Aorta (tissue), 5 donors: ENCODE measurements at regions not wholly inside any gene's neighbourhood (a gene's known extent, or its start where the extent isn't known, plus 50 kb on each side); places are given as distances from the start of the nearest gene placed in this dataset.
A peak's percentile ranks its signal among the peaks of the same experiment; 100 is the strongest.
"Not testable (repeated sequence)": the region's sequence is repeated elsewhere in the genome, so short reads cannot be mapped to it uniquely, and the experiment has no call there.

ENCODE experiments used
- ATAC-seq: fragments of 200-7000 bp; cut with Tn5 transposase; one replicate; pipeline ENCODE4 v1.9.1; 2022; ENCODE audit warnings: moderate library complexity; ENCODE audit not compliant: low FRiP score
- DNase-seq, 2 donors: peaks; one replicate each; pipeline ENCODE4 v3.0.0-alpha.2; 2020
- H3K27ac ChIP-seq, 2 donors: one replicate each; pipeline ENCODE4 v1.5.1; 2013; ENCODE audit warnings: low read length in 2 of 2, mild to moderate bottlenecking in 2 of 2, moderate library complexity in 2 of 2, control low read depth in 1 of 2, inconsistent platforms in 1 of 2, low read depth in 1 of 2
- H3K27me3 ChIP-seq, 2 donors: one replicate each; pipeline ENCODE4 v1.6.1; 2013; ENCODE audit warnings: control low read depth in 1 of 2, low read length in 1 of 2, mild to moderate bottlenecking in 1 of 2, moderate library complexity in 1 of 2; ENCODE audit not compliant: insufficient read depth in 2 of 2, control insufficient read depth in 1 of 2
- H3K36me3 ChIP-seq, 2 donors: one replicate each; pipeline ENCODE4 v1.6.1; 2013; ENCODE audit warnings: control low read depth in 1 of 2, low read length in 1 of 2, mild to moderate bottlenecking in 1 of 2; ENCODE audit not compliant: insufficient read depth in 2 of 2, control insufficient read depth in 1 of 2
- H3K4me1 ChIP-seq, 2 donors: one replicate each; pipeline ENCODE4 v1.6.1; 2013; ENCODE audit warnings: low read length in 2 of 2, control low read depth in 1 of 2, mild to moderate bottlenecking in 1 of 2, moderate library complexity in 1 of 2; ENCODE audit not compliant: insufficient read depth in 2 of 2, control insufficient read depth in 1 of 2
- H3K4me3 ChIP-seq, 2 donors: one replicate each; pipeline ENCODE4 v1.5.1; 2013; ENCODE audit warnings: low read length in 2 of 2, control low read depth in 1 of 2, mild to moderate bottlenecking in 1 of 2
- H3K9me3 ChIP-seq: one replicate; pipeline ENCODE4 v1.6.1; 2013; ENCODE audit warnings: mild to moderate bottlenecking, low read length; ENCODE audit not compliant: control insufficient read depth
- WGBS, 2 donors: extraction: QIAGEN DNeasy Blood & Tissue Kit; methylation state at CpG; one replicate each; pipeline ENCODE4 v1.1.7; 2013; 5-methylcytosine and 5-hydroxymethylcytosine counted together
- intact Hi-C, 2 donors: fragments of 100-400 bp; cut with DNase I; formaldehyde crosslinking; loops; one replicate each; pipeline versions ENCODE4 v1.14.2 to v1.15.0; 2022
- donor health status: healthy with polysubstance abuse.
- donor health status: Bipolar disorder and iron deficiency.
- donor health status: DM: no; HTN: no; CAD: no.
- donor health status: DM: no; HTN: no; CAD: no.
- donor health status: DM: yes; HTN: yes; CAD: no.

DNA sequence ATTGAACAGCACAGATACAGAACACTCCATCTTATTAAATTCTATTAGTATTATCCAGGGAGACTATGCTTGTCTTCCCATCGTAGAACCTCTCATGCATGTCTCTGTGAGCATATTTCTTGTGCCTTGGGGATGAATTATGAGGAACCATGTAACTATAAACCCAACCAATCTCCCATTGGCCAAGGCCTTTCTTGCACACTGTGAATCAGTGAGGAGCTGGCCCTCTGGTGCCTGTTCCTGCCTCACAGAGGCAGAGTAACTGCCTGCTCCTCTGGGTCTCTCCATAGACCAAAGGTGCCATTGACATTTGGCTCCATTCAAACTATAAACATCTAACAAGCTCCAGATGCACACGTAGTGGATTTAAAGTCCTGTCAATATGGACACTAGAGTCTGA lies 190.4 kb downstream of the ENC1 start:
- no peak for DNase-seq
- H3K27ac ChIP-seq: no peak overlapping the region
- H3K9me3 ChIP-seq: no peaks in the 10 kb centered on the region
- H3K36me3 ChIP-seq: no peaks in the 10 kb centered on the region
- no peak for ATAC-seq
- 66 to 78% methylated on average over 2 of the region's 2 CpGs for WGBS, 2 donors
- no peaks in the 10 kb centered on the region for H3K4me1 ChIP-seq
- no peaks in the 10 kb centered on the region for H3K27me3 ChIP-seq
- H3K4me3 ChIP-seq: no peak overlapping the region
- intact Hi-C loops: no loop called here

DNA sequence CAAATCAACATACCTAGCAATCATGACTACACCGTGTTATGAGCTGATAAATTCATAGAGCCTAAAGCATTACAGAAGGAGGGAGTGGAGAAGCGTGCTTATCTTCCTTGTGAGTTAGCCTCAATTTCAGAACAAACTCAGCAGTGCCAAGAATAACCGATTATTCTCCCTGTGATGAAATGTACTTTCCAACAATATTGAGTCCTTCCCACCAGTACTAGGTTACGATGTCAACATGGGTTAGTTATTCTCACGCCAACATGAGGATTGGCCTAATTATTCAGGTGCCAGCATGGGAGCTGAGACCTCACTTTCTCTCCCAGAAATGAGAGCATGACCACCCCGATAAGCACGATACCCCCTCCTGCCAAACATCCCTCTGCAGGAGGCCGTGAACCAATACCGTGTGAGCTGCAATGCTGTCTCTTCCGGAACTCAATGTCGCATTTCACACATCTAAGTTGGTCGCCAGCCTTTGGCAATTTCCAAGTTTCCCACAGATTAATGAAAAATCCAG lies 193.7 kb downstream of the ENC1 start:
- no peaks in the 10 kb centered on the region for H3K36me3 ChIP-seq
- ATAC-seq (peak; percentile 68), DNase-seq (no peak)
- WGBS, 2 donors: 4 to 9% methylated on average over 12 of the region's 12 CpGs
- H3K9me3 ChIP-seq: no peaks in the 10 kb centered on the region
- no peaks in the 10 kb centered on the region for H3K4me1 ChIP-seq
- no peak overlapping the region for H3K27ac ChIP-seq
- no peak overlapping the region for H3K4me3 ChIP-seq
- H3K27me3 ChIP-seq: no peaks in the 10 kb centered on the region
- intact Hi-C loops: no loop called here

DNA sequence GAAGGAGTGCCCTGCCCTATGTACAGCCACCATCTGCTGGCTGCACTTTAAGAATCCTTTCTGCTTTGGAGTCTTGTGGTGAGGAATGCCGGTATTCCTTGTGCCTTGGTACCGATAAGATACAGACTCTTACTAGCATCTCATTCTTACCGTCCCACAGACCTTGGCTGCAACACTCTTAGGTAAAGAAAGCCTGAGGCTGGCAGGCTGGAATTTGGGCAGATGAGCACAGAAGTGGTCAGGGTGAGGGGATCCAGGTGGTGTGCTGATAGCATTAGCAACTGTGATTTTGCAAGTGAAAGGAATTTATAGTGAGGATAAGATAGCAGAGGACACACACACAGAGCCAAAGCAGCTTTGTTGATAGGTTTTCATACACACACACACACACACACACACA lies 198.1 kb downstream of the ENC1 start:
- Histone ChIP-seq H3K4me1 (no peaks in the 10 kb centered on the region), H3K9me3 (no peaks in the 10 kb centered on the region), H3K27me3 (no peaks in the 10 kb centered on the region), H3K36me3 (no peaks in the 10 kb centered on the region), H3K27ac (no peak overlapping the region), H3K4me3 (no peak overlapping the region)
- 52 to 61% methylated on average over 3 of the region's 3 CpGs for WGBS, 2 donors
- no peak for DNase-seq
- intact Hi-C loops: no loop called here
- no peak for ATAC-seq

GRCh38 chr5:74441616-74442015 lies 198.9 kb downstream of the ENC1 start:
- Histone ChIP-seq H3K4me3 (no peak overlapping the region), H3K36me3 (no peaks in the 10 kb centered on the region), H3K9me3 (no peaks in the 10 kb centered on the region), H3K27me3 (no peaks in the 10 kb centered on the region), H3K27ac (no peak overlapping the region), H3K4me1 (no peaks in the 10 kb centered on the region)
- WGBS, 2 donors: 86 to 91% methylated on average over 5 of the region's 5 CpGs
- intact Hi-C loops: no loop called here
- no peak for ATAC-seq
- DNase-seq: no peak

DNA sequence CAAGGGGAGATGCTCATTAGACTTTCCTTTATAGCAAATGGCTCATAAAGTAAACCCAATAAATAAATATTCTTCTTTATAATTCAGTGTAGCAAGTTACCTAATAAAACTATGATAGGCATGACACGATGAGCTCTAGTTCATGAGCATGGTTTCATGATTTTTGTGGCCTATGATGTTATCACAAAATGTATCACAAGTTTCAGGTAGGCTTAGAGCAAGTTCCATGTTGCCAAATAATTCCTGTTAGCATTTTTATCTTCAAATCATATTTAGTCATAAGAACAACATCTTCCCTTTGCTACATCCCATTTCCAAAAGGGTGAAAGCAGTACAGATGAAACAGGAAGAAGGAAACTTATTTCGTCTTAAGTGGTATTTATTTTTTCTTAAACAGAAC lies 200.2 kb downstream of the ENC1 start:
- DNase-seq (no peak), ATAC-seq (no peak)
- intact Hi-C loops: no loop called here
- Histone ChIP-seq H3K27ac (no peak overlapping the region), H3K27me3 (no peaks in the 10 kb centered on the region), H3K36me3 (no peaks in the 10 kb centered on the region), H3K9me3 (no peaks in the 10 kb centered on the region), H3K4me1 (no peaks in the 10 kb centered on the region), H3K4me3 (no peak overlapping the region)
- 88 to 91% methylated on average over 2 of the region's 2 CpGs for WGBS, 2 donors

- DNase-seq, H3K27ac ChIP-seq, ATAC-seq, H3K4me1 ChIP-seq, H3K36me3 ChIP-seq, intact Hi-C loops, H3K27me3 ChIP-seq, H3K9me3 ChIP-seq, H3K4me3 ChIP-seq: not testable (repeated sequence)
- 89% methylated on average over 2 of the region's 2 CpGs for WGBS, 2 donors
Measured at GRCh38 chr5:74437870-74438269, 202.7 kb downstream of the ENC1 start.

DNA sequence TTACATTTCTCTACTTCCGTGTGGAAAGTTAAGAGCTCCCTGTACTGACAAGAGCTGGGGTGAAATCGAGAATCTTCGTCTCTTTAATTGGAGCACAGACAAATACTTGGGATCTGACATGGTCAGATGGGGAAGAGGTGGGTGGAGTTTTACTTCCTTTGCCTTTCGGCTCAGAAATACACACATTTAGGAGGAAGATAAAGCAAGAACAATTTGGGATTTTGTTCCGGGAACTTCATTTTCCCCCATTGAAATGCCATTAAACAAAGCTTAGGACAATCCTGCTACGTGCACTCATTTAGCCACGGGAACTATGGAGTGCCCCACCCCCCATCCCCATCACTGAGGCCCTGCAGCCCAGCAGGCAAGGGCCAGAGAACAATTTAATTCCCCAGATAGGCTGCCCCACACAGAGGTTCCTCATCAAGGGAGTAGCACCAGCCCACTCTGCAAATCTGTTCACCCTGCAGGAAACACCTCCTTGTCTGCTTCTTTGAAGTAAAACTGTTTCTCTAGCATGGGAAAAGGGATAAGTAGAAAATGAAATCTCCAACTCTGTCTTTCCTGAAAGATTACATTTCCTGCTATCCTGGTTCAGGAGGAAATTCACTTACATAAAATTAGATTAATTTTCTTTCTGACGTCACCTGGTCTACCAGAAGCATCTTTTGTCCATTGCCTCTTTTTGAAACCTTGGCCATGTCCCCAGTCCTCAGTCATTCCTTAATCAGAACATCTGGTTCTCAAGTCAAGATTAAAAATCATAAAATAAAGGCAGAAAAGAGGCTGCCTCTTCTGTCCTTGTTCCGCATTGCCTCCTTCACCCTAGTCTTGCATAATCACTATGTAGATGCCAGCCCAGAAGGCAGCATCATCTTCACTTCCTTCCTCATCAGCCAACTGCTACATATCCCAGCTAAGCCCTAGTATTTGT lies 206.4 kb downstream of the ENC1 start:
- Histone ChIP-seq H3K36me3 (no peaks in the 10 kb centered on the region), H3K27me3 (no peaks in the 10 kb centered on the region), H3K4me1 (no peaks in the 10 kb centered on the region), H3K4me3 (no peak overlapping the region), H3K9me3 (peaks cover 1% of the 10 kb centered on the region), H3K27ac (no peak overlapping the region)
- no peak for DNase-seq
- 62 to 63% methylated on average over 9 of the region's 9 CpGs for WGBS, 2 donors
- ATAC-seq: peak; percentile 70
- intact Hi-C loops: no loop called here

- no peaks in the 10 kb centered on the region for H3K36me3 ChIP-seq
- H3K27ac ChIP-seq: no peak overlapping the region
- peaks cover 1% of the 10 kb centered on the region for H3K9me3 ChIP-seq
- ATAC-seq (no peak), DNase-seq (no peak)
- no peaks in the 10 kb centered on the region for H3K4me1 ChIP-seq
- 75 to 85% methylated on average over 7 of the region's 7 CpGs for WGBS, 2 donors
- H3K27me3 ChIP-seq: no peaks in the 10 kb centered on the region
- H3K4me3 ChIP-seq: no peak overlapping the region
- intact Hi-C loops: no loop called here
Measured at GRCh38 chr5:74433255-74433895, 207.2 kb downstream of the ENC1 start.

DNA sequence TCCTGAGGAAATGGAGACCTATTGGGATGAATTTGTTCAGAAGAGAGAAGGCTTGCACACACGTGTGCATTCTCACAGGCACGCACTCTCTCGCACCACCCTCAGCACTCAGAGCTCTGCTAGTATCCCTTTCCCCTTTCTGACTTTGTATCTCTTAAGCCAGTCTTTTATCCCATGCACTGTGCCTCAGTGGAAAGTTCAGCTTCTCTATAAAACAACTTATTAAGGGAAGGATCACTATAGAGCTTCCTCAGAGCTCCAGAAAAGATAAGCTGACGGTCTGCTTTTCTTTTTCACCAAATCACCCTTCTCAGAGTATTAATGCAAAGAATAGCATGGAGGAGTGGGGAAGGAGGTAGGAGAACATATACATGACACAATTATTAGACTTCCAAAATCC lies 207.8 kb downstream of the ENC1 start:
- no peak overlapping the region for H3K4me3 ChIP-seq
- no peak for ATAC-seq
- 85% methylated on average over 4 of the region's 4 CpGs for WGBS, 2 donors

More for the DNA sequence above, 207.8 kb downstream of the ENC1 start:
- H3K36me3 ChIP-seq: no peaks in the 10 kb centered on the region
- intact Hi-C loops: no loop called here
- DNase-seq: no peak
- no peaks in the 10 kb centered on the region for H3K27me3 ChIP-seq
- no peaks in the 10 kb centered on the region for H3K4me1 ChIP-seq
- H3K27ac ChIP-seq: no peak overlapping the region
- H3K9me3 ChIP-seq: peaks cover 1% of the 10 kb centered on the region
